ENCODE measurements at regions not wholly inside any gene's neighbourhood (a gene's known extent, or its start where the extent isn't known, plus 50 kb on each side); places are given as distances from the start of the nearest gene placed in this dataset.

DNA sequence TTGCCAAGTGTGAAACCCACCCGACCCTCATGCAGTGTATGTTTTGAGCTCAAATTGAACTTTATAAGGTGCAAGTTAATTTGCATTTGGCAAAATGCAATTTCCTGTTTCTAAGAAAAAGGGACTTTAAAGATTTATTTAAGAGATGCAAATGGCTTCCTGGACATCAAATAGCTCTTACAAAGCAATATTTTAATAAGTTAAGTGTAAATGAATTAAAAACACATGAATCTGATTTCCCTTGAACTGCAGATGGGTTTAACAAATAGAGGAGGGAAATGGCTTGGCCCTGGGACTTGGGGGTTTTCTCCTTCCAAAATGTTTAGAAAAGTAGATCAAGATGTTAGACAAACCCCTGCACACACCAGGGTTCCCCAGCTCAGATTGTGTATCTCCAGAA is 116.0 kb downstream of the EN1 start:
- H3K9me3 ChIP-seq, result peaks cover 0 to 17% (median 3%) of the 10 kb centered on the region in 12 donors
- 53 to 70% (median 59%) methylated on average over 1 of the region's 1 CpG for WGBS, 4 donors
- intact Hi-C loops (cut with DNase I), result no loop called here
- no peak for DNase-seq
- ATAC-seq, result no peak
- H3K27me3 ChIP-seq, result no peaks in the 10 kb centered on the region
- H3K36me3 ChIP-seq, result no peaks in the 10 kb centered on the region
- H3K27ac ChIP-seq, result no peak overlapping the region
- no peaks in the 10 kb centered on the region for H3K4me1 ChIP-seq
- TF ChIP-seq, protein P1, sequence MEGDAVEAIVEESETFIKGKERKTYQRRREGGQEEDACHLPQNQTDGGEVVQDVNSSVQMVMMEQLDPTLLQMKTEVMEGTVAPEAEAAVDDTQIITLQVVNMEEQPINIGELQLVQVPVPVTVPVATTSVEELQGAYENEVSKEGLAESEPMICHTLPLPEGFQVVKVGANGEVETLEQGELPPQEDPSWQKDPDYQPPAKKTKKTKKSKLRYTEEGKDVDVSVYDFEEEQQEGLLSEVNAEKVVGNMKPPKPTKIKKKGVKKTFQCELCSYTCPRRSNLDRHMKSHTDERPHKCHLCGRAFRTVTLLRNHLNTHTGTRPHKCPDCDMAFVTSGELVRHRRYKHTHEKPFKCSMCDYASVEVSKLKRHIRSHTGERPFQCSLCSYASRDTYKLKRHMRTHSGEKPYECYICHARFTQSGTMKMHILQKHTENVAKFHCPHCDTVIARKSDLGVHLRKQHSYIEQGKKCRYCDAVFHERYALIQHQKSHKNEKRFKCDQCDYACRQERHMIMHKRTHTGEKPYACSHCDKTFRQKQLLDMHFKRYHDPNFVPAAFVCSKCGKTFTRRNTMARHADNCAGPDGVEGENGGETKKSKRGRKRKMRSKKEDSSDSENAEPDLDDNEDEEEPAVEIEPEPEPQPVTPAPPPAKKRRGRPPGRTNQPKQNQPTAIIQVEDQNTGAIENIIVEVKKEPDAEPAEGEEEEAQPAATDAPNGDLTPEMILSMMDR (IDR thresholded peaks at IDR 0.05), result no peak
- TF ChIP-seq POLR2A (IDR thresholded peaks at IDR 0.05), result no peak
- H3K4me3 ChIP-seq, result no peak overlapping the region

DNA sequence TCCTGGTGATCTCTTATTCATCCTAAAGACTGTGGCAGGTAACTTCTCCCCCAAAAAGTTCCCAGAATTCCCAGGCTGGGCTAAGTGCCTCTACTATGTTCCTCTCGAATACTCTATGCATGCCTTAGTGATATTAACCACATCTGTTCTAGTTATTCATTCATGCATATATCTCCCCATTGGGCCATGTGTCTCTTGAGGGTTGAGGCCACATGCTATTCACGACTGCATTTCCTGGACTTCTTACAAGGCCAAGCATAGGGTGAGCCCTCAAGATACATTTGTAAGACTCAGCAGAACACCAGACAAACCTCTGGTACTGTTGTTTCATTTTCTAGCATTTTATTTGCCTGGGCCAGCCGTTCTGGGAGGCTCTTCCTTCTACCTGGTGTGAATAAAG is 117.0 kb downstream of the EN1 start:
- intact Hi-C loops (cut with DNase I), result no loop called here
- Histone ChIP-seq H3K9me3 (peaks cover 0 to 17% (median 3%) of the 10 kb centered on the region in 12 donors), H3K4me3 (no peak overlapping the region), H3K36me3 (no peaks in the 10 kb centered on the region), H3K27ac (no peak overlapping the region), H3K4me1 (no peaks in the 10 kb centered on the region), H3K27me3 (no peaks in the 10 kb centered on the region)
- ATAC-seq (no peak), DNase-seq (no peak)
- no peak for TF ChIP-seq POLR2A (IDR thresholded peaks at IDR 0.05)
- TF ChIP-seq, protein P1 (IDR thresholded peaks at IDR 0.05), result no peak
- WGBS, 4 donors, result 36 to 57% (median 54%) methylated on average over 3 of the region's 3 CpGs

DNA sequence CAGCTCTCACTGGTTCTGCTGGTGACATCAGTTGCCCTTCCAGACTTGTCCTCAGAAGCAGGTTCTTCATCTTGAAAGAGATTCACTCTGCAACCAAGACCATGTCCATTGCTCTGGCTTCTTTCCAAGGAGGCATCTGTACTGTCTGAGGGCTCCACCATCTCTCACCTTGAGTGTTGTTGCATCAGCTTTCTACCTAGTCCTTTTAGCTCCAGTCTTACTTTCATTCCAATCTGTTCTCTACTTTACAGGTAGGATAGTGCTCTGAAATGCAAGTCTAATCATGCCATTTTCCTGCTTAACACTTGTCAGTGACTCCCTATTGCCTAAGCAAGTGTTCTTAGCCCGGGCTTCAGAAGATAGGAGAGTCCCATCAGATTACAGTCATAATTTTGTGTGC is 117.7 kb downstream of the EN1 start:
- Histone ChIP-seq H3K4me1 (no peaks in the 10 kb centered on the region), H3K4me3 (no peak overlapping the region), H3K27ac (no peak overlapping the region), H3K9me3 (peaks cover 0 to 17% (median 3%) of the 10 kb centered on the region in 12 donors), H3K27me3 (no peaks in the 10 kb centered on the region), H3K36me3 (no peaks in the 10 kb centered on the region)
- DNase-seq (no peak), ATAC-seq (no peak)
- intact Hi-C loops (cut with DNase I), result no loop called here
- no peak for TF ChIP-seq POLR2A (IDR thresholded peaks at IDR 0.05)
- TF ChIP-seq, protein P1 (IDR thresholded peaks at IDR 0.05), result no peak
- WGBS, 4 donors, result 53 to 76% (median 62%) methylated on average over 1 of the region's 1 CpG

DNA sequence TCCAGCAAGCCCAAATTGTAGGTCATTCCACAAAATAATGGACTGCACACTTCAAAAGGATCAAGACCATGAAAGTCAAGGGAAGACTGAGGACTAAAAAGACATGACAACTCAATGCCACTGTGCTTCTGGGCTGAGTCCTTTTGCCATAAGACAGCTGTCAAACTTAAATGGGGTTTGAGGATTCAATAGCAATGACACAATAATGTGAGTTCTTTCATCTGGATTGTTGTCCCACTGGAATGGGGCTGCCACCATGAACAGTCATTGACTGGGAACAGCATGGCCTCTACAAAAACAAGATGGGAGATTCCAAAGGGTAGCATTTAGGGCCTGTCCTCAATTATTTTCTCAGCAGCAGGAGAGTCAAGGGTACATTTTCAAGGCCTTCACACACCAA is 118.5 kb downstream of the EN1 start:
- H3K27me3 ChIP-seq, result no peaks in the 10 kb centered on the region
- no peak for ATAC-seq
- TF ChIP-seq, protein P1 (IDR thresholded peaks at IDR 0.05), result no peak
- TF ChIP-seq POLR2A (IDR thresholded peaks at IDR 0.05), result no peak

More for the DNA sequence above, 118.5 kb downstream of the EN1 start:
- no peaks in the 10 kb centered on the region for H3K36me3 ChIP-seq
- no peak overlapping the region for H3K4me3 ChIP-seq
- no peaks in the 10 kb centered on the region for H3K4me1 ChIP-seq
- no peak overlapping the region for H3K27ac ChIP-seq
- no peak for DNase-seq
- H3K9me3 ChIP-seq, result peaks cover 0 to 17% (median 3%) of the 10 kb centered on the region in 12 donors
- intact Hi-C loops (cut with DNase I), result no loop called here
